Esophagus muscularis mucosa (tissue), 4 donors: ENCODE measurements at regions not wholly inside any gene's neighbourhood (a gene's known extent, or its start where the extent isn't known, plus 50 kb on each side); places are given as distances from the start of the nearest gene placed in this dataset.

Source experiments
- DNase-seq: peaks from one replicate; pipeline ENCODE4 v3.0.0-alpha.2; 2017; ENCODE audit errors: extremely low spot score
- H3K27ac ChIP-seq, 4 donors: fragments of 200-600 bp; sonication (generic); replicated peaks in 1 of 4; 1 replicate in 3 of 4; 2 replicates in 1 of 4; pipeline ENCODE4 v1.5.1; 2016 to 2019; ENCODE audit warnings: mild to moderate bottlenecking in 1 of 4
- H3K27me3 ChIP-seq, 4 donors: fragments of 200-600 bp; sonication (generic); one replicate each; pipeline versions ENCODE4 v1.5.1 to v1.6.0; 2016 to 2019
- H3K36me3 ChIP-seq, 4 donors: fragments of 200-600 bp; sonication (generic); one replicate each; pipeline ENCODE4 v1.5.1; 2016 to 2019
- H3K4me1 ChIP-seq, 4 donors: fragments of 200-600 bp; sonication (generic); one replicate each; pipeline ENCODE4 v1.5.1; 2016 to 2019
- H3K4me3 ChIP-seq, 4 donors: fragments of 200-600 bp; sonication (generic); 1 replicate in 2 of 4; 2 replicates in 2 of 4; pipeline ENCODE4 v1.5.1; 2016 to 2019; ENCODE audit warnings: mild to moderate bottlenecking in 4 of 4, moderate library complexity in 1 of 4
- H3K9me3 ChIP-seq, 4 donors: fragments of 200-600 bp; sonication (generic); 1 replicate in 3 of 4; 2 replicates in 1 of 4; pipeline ENCODE4 v1.5.1; 2016 to 2019
- CTCF ChIP-seq, 3 experiments: fragments of 200-600 bp in 2 of 3; fragments of 450-650 bp in 1 of 3; sonication (generic) in 2 of 3; IDR thresholded peaks; one replicate each; pipeline ENCODE4 v1.5.1; 2017 to 2019; ENCODE audit warnings: antibody characterized with exemption in 3 of 3, mild to moderate bottlenecking in 2 of 3, moderate library complexity in 1 of 3
- EP300 ChIP-seq: sonication (generic); formaldehyde crosslinking; IDR thresholded peaks from one replicate; pipeline ENCODE4 v1.6.1; 2017; ENCODE audit warnings: antibody characterized with exemption
- POLR2A ChIP-seq: fragments of 450-650 bp; IDR thresholded peaks from one replicate; pipeline ENCODE4 v1.6.1; 2017; ENCODE audit warnings: antibody characterized with exemption, moderate library complexity, mild to moderate bottlenecking, low read depth
- POLR2AphosphoS5 ChIP-seq, 2 donors: sonication (generic); formaldehyde crosslinking; IDR thresholded peaks; one replicate each; pipeline ENCODE4 v1.6.1; 2017; ENCODE audit warnings: antibody characterized with exemption in 2 of 2
- WGBS: methylation state at CpG from one replicate; pipeline ENCODE4 v1.1.5; 2018; 5-methylcytosine and 5-hydroxymethylcytosine counted together
- intact Hi-C: fragments of 100-400 bp; cut with DNase I; formaldehyde crosslinking; loops from one replicate; pipeline ENCODE4 v1.15.1; 2023

- DNase-seq = peak; percentile 75
- WGBS = 97% methylated on average over 6 of the region's 6 CpGs
- TF ChIP-seq POLR2AphosphoS5 (IDR thresholded peaks at IDR 0.05) (no peak), CTCF (IDR thresholded peaks at IDR 0.05) (no peak), POLR2A (no peak), EP300 (no peak)
- Histone ChIP-seq H3K4me1 (no peaks in the 10 kb centered on the region), H3K27ac (no peak overlapping the region), H3K9me3 (no peaks in the 10 kb centered on the region), H3K4me3 (no peak overlapping the region), H3K36me3 (no peaks in the 10 kb centered on the region), H3K27me3 (no peaks in the 10 kb centered on the region)
- intact Hi-C loops = no loop called here
Observed at GRCh38 chr3:23647706-23648258, 158.0 kb upstream of the UBE2E1 start.

- 78% methylated on average over 4 of the region's 5 CpGs for WGBS
- intact Hi-C loops = no loop called here
- Histone ChIP-seq H3K9me3 (no peaks in the 10 kb centered on the region), H3K27ac (no peak overlapping the region), H3K4me1 (no peaks in the 10 kb centered on the region), H3K4me3 (no peak overlapping the region), H3K36me3 (no peaks in the 10 kb centered on the region), H3K27me3 (no peaks in the 10 kb centered on the region)
- TF ChIP-seq CTCF (IDR thresholded peaks at IDR 0.05) = no peak
- TF ChIP-seq POLR2A = no peak
- no peak for TF ChIP-seq EP300
- no peak for TF ChIP-seq POLR2AphosphoS5 (IDR thresholded peaks at IDR 0.05)
- peak; percentile 62 for DNase-seq
Observed at GRCh38 chr3:23648326-23648995, 157.3 kb upstream of the UBE2E1 start.

- Histone ChIP-seq H3K4me1 (no peaks in the 10 kb centered on the region), H3K36me3 (no peaks in the 10 kb centered on the region), H3K4me3 (no peak overlapping the region), H3K9me3 (no peaks in the 10 kb centered on the region), H3K27ac (no peak overlapping the region), H3K27me3 (no peaks in the 10 kb centered on the region)
- peak; percentile 72 for DNase-seq
- intact Hi-C loops = no loop called here
- 72% methylated on average over 4 of the region's 4 CpGs for WGBS
- no peak for TF ChIP-seq POLR2AphosphoS5 (IDR thresholded peaks at IDR 0.05)
- no peak for TF ChIP-seq EP300
- no peak for TF ChIP-seq POLR2A
- TF ChIP-seq CTCF (IDR thresholded peaks at IDR 0.05) = no peak
Observed at GRCh38 chr3:23648996-23649395, 156.8 kb upstream of the UBE2E1 start.

GRCh38 chr3:23649448-23649847, 156.3 kb upstream of the UBE2E1 start:
- Histone ChIP-seq H3K36me3 (no peaks in the 10 kb centered on the region), H3K4me1 (no peaks in the 10 kb centered on the region), H3K4me3 (no peak overlapping the region), H3K9me3 (no peaks in the 10 kb centered on the region), H3K27ac (no peak overlapping the region), H3K27me3 (no peaks in the 10 kb centered on the region)
- intact Hi-C loops = no loop called here
- 81% methylated on average over 3 of the region's 3 CpGs for WGBS
- peak; percentile 19 for DNase-seq
- TF ChIP-seq CTCF (IDR thresholded peaks at IDR 0.05) (no peak), EP300 (no peak), POLR2AphosphoS5 (IDR thresholded peaks at IDR 0.05) (no peak)
